ENCODE measurements at regions not wholly inside any gene's neighbourhood (a gene's known extent, or its start where the extent isn't known, plus 50 kb on each side); places are given as distances from the start of the nearest gene placed in this dataset.

DNA sequence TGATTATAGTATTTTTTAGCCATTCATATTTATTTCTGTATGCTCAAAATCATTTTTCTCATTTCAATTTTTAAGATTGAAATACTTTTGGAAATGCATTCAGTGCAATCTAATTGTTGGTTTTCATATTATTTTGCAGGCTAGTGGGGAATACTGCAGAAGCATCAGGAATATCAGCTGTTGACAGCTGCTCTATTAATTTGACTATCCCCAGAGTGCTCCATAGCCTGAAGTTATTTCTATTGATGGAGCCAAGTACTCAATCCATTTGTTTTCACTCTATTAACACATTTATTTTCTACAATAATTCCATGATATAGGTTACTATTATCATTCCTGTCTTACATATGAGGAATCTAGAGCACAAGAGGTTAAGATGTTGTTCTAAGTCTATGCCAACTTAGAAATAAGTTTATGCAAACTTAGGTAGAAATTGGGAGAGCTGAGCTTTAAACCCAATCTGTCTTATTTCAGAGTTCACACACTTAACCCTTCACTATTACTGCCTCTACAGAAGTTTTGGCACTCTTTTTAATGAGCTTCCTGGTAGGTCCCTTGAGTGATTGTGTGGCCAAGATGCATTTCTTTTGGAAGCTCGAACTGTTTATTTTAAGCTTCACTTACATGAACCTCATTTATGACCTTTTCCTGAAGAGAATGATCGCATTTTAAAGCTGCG is 65.6 kb upstream of the PCDH18 start:
- no peak for DNase-seq (ENCODE audit: extremely low read depth in 1 of 2, low read depth in 1 of 2)

DNA sequence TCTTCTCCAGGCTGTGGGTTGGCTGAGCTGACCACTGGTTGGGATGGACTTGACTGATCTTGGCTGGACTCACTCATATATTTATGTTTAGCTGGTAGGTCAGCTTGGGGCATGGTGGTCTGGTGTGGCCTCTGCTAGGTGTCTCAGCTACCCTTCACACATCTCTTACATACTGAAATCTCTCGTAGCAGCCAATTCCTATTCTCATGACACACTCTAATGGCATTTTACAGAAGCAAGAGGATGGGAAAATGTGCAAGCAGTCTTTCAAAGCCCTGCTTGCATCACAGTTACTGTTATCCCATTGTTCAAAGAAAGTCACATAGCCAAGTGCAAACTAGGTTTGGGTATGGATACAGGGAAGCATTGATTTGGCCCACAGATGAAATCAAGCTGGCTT is 55.5 kb upstream of the PCDH18 start:
- DNase-seq (ENCODE audit: extremely low read depth in 1 of 2, low read depth in 1 of 2): no peak

DNA sequence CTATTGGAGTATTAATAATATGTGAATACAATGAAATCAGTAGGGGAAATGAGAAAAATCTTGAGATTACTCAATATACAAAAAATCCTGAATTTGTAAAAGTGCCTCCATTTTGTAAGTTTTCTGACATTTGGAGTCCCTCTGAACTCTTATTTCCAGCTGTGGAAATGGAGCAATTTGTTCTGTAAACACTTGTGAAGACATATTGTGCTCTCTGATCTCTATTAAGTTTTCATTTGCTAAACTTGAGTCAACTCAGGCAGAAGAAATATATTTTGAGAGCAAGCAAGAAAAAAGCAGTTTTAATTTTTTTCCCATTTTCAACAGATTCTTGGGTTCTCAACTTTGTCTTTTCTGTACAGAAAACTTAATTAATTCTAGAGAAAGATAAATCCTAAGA is 51.4 kb upstream of the PCDH18 start:
- DNase-seq (ENCODE audit: extremely low read depth in 1 of 2, low read depth in 1 of 2): no peak

Data from stimulated activated CD8-positive, alpha-beta memory T cell treated with anti-CD3 and anti-CD28 coated beads, Interleukin-7, amount 100 ng/mL, for 48 hours (primary cell).